GM21529 (cell line): ENCODE measurements at regions not wholly inside any gene's neighbourhood (a gene's known extent, or its start where the extent isn't known, plus 50 kb on each side); places are given as distances from the start of the nearest gene placed in this dataset.

Experiments
- ATAC-seq: cut with Tn5 transposase; IDR thresholded peaks from one replicate; pipeline ENCODE4 v1.9.1; 2021; ENCODE audit not compliant: unreplicated experiment

- no peak for ATAC-seq
Measured at GRCh38 chr1:72570815-72571214, 288.5 kb upstream of the NEGR1 start.

- no peak for ATAC-seq
Measured at GRCh38 chr1:72568113-72568512, 285.8 kb upstream of the NEGR1 start.

- ATAC-seq = no peak
Measured at GRCh38 chr1:72567521-72567920, 285.2 kb upstream of the NEGR1 start.

GRCh38 chr1:72564749-72565148 lies 282.4 kb upstream of the NEGR1 start:
- no peak for ATAC-seq

GRCh38 chr1:72557446-72558049 lies 275.2 kb upstream of the NEGR1 start:
- no peak for ATAC-seq

- no peak for ATAC-seq
Measured at GRCh38 chr1:72547412-72547811, 265.1 kb upstream of the NEGR1 start.

DNA sequence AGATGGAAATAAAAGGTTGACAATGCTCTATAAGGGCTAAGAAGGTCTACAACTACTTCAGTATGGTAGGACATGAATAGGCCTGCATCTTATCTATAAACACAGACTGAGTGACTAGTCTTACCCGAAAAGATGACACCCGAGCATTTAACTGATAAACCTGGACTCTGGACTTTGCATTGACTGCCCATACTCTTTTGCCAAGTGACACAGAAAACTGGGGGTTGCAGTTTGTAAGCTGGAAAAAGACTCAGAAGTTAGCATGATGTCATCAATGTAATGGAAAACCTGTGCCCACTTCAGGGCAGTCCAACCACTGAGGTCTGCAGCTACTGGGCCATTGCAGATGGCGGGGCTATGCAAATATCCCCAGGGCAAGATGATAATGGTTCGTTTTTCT lies 258.3 kb upstream of the NEGR1 start:
- ATAC-seq = no peak

- no peak for ATAC-seq
Measured at GRCh38 chr1:72535470-72535869, 253.1 kb upstream of the NEGR1 start.

DNA sequence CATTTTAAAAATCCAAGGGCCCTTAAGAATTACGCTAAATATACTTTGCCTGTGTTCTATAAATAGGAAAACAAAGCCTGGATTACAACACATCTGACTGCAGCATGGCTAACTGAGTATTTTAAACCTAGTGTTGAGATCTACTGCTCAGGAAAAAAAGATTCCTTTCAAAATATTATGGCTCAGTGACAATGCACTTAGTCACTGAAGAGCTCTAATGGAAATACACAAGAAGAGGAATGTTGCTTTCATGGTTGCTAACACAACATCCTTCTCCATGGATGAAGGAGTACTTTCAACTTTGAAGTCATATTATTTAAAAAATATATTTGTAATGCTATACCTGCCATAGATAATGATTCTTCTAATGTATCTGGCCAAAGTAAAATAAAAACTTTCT lies 248.3 kb upstream of the NEGR1 start:
- ATAC-seq = no peak

GRCh38 chr1:72526926-72527325 lies 244.6 kb upstream of the NEGR1 start:
- no peak for ATAC-seq

DNA sequence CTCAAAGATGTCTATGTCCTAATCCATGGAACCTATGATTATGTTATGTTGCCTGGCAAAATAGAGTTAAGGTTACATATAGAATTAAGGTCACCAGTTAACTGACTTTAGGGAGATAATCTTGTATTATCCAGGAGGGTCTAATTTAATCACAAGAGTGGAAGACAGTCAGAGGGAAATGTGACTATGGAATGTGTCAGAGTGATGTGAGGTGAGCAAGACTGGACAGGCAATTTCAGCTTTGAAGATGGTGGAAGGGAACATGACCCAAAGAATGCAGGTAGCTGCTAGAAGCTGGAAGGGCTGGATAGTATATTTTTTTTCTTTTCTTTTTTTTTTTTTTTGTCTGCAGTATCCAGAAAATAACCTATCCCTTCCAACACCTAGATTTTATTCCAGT lies 241.7 kb upstream of the NEGR1 start:
- no peak for ATAC-seq

- no peak for ATAC-seq
Measured at GRCh38 chr1:72521659-72522058, 239.3 kb upstream of the NEGR1 start.

DNA sequence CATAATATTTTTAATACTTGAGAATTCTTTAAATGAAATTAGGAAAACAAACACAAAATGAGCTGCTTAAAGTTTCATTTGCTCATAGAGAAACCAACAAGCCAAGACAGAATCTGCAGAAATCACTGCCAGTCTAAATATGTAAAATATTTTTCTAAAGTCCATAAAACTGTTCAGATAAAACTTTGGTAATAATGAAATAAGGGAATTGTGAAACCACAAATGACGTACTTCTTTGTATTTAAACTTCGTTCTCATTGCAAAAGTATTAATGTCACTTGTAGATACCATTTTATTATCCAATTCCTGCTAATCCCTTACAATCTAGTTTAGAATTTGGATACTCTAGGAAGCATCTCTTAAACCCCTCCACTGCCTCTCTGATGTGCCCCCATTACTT lies 234.5 kb upstream of the NEGR1 start:
- ATAC-seq = no peak

- ATAC-seq = no peak
Measured at GRCh38 chr1:72516264-72516663, 233.9 kb upstream of the NEGR1 start.

DNA sequence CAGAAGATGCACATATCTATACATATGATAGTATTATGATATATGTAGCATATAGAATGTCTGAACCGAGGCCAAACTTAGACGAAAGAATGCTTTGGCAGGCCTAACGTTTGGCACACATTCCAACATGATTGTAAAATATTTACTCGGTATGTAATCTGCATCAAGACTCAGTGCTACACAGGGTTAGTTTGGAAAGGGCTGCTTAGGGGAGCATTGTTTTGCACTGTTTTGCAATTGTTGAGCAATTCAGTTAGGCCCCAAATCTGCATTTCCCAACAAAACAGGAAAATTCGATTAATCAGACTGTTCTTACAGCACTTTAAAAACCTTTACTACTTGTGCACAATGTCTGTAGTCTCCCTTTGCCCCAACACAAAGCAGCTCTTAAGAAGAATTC lies 216.0 kb upstream of the NEGR1 start:
- ATAC-seq = no peak

- ATAC-seq = no peak
Measured at GRCh38 chr1:72489801-72490200, 207.5 kb upstream of the NEGR1 start.

DNA sequence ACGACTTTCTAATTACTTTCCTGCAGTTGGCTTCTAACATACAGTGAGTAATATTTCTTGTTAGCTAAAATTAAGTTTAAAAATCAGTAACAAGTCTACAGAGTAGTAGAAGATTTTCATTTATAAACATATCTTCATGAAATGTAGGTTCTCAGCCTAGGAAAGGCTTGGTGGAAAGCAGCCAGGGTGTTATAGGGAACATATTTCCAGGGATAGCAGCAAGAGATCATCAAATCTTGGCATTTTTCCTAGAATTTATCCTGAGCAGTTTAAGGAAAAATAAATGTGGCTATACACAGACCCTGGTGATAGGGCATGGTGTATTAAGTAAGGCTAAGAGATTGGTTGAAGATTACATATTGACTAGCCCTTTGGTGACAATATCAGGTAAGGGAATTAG lies 203.5 kb upstream of the NEGR1 start:
- ATAC-seq = no peak

DNA sequence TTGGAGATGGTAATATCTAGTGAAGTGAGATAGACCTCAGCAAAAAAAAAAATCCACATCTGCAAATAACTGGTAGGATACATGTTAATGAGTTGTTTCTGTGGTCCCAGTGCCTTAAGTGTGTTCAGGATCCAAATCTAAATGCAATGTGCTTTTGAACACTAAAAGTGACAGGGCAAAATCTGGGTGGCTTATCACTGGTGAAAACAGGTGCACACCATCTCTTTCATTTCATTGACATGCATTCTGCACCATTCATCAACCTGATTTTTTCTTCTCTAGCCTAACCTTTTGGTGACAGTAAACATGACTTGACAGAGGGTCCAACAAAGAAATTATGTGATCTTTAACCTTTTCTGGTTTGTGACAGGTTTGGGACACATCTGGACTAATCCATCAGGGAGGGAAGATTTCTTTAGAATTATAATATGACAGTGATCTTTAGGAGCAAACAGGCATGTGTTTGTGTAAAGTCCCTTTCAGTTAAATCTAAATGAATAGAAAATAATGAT lies 201.6 kb upstream of the NEGR1 start:
- no peak for ATAC-seq

GRCh38 chr1:72482736-72483413 lies 200.5 kb upstream of the NEGR1 start:
- ATAC-seq = no peak

- ATAC-seq = no peak
Measured at GRCh38 chr1:72481420-72481970, 199.2 kb upstream of the NEGR1 start.

GRCh38 chr1:72466376-72466775 lies 184.0 kb upstream of the NEGR1 start:
- no peak for ATAC-seq

GRCh38 chr1:72462186-72462905 lies 180.0 kb upstream of the NEGR1 start:
- ATAC-seq = no peak
